Esophagus (tissue), 2 donors: ENCODE measurements at regions not wholly inside any gene's neighbourhood (a gene's known extent, or its start where the extent isn't known, plus 50 kb on each side); places are given as distances from the start of the nearest gene placed in this dataset.
"Not testable (repeated sequence)": the region's sequence is repeated elsewhere in the genome, so short reads cannot be mapped to it uniquely, and the experiment has no call there.

Experiments used
- H3K27ac ChIP-seq, 2 donors: one replicate each; pipeline ENCODE4 v1.5.1; 2013; ENCODE audit warnings: low read depth in 2 of 2, mild to moderate bottlenecking in 2 of 2, inconsistent platforms in 1 of 2, low read length in 1 of 2, moderate library complexity in 1 of 2
- H3K27me3 ChIP-seq, 2 donors: one replicate each; pipeline ENCODE4 v1.6.1; 2013; ENCODE audit warnings: low read length in 2 of 2, control low read depth in 1 of 2, mild to moderate bottlenecking in 1 of 2; ENCODE audit not compliant: insufficient read depth in 2 of 2, control insufficient read depth in 1 of 2
- H3K36me3 ChIP-seq, 2 donors: one replicate each; pipeline ENCODE4 v1.6.1; 2013; ENCODE audit warnings: low read length in 1 of 2; ENCODE audit not compliant: control insufficient read depth in 2 of 2, insufficient read depth in 2 of 2
- H3K4me1 ChIP-seq, 2 donors: one replicate each; pipeline ENCODE4 v1.6.1; 2013; ENCODE audit warnings: low read length in 1 of 2; ENCODE audit not compliant: control insufficient read depth in 2 of 2, insufficient read depth in 2 of 2
- H3K4me3 ChIP-seq, 2 donors: one replicate each; pipeline ENCODE4 v1.5.1; 2013; ENCODE audit warnings: low read length in 2 of 2, mild to moderate bottlenecking in 2 of 2, low read depth in 1 of 2, moderate library complexity in 1 of 2
- H3K9me3 ChIP-seq, 2 donors: one replicate each; pipeline ENCODE4 v1.6.1; 2013; ENCODE audit warnings: mild to moderate bottlenecking in 2 of 2, low read depth in 1 of 2, low read length in 1 of 2, moderate library complexity in 1 of 2; ENCODE audit not compliant: control insufficient read depth in 2 of 2, insufficient read depth in 1 of 2
- WGBS, 2 donors: extraction: QIAGEN DNeasy Blood & Tissue Kit; methylation state at CpG; one replicate each; pipeline ENCODE4 v1.1.7; 2013; 5-methylcytosine and 5-hydroxymethylcytosine counted together
- donor health status: healthy with polysubstance abuse.
- donor health status: Bipolar disorder and iron deficiency.

DNA sequence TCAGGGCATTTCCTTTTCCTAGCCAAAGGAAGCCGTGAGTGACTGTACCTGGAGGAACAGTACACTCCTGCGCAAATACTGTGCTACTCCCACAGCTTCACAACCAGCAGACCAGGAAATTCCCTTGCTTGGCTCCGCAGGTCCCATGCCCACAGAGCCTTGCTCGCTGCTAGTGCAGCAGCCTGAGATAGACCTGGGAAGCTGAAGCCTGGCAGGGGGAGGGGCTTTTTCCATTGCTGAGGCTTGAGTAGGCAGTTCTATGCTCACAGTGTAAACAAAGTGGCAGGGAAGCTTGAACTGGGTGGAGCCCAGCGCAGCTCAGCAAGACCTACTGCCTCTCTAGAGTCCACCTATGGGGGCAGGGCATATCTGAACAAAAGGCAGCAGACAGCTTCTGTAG, 291.2 kb downstream of the HGF start:
- Histone ChIP-seq H3K4me1 (peaks cover 0 to 2% of the 10 kb centered on the region in 2 donors), H3K4me3 (no peak overlapping the region), H3K27me3 (no peaks in the 10 kb centered on the region), H3K9me3 (no peaks in the 10 kb centered on the region), H3K27ac (no peak overlapping the region), H3K36me3 (no peaks in the 10 kb centered on the region)
- WGBS, 2 donors = 55 to 70% methylated on average over 5 of the region's 5 CpGs

DNA sequence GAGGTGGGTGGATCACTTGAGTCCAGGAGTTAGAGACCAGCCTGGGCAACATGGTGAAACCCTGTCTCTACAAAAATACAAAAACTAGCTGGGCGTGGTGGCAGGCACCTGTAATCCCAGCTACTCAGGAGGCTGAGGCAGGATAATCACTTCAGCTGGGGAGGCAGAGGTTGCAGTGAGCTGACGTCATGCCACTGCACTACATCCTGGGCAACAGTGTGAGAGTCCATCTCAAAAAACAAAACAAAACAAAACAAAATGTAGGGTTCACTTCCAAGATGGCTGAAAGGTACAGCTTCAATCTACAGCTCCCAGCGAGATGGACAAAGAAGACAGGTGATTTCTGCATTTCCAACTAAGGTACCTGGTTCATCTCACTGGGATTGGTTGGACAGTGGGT, 291.6 kb downstream of the HGF start:
- H3K4me3 ChIP-seq, H3K27me3 ChIP-seq, H3K36me3 ChIP-seq, H3K4me1 ChIP-seq, H3K9me3 ChIP-seq: not testable (repeated sequence)
- H3K27ac ChIP-seq = peak overlapping the region in 1 of 2 donors; percentile 9
- WGBS, 2 donors = 61 to 84% methylated on average over 3 of the region's 3 CpGs

DNA sequence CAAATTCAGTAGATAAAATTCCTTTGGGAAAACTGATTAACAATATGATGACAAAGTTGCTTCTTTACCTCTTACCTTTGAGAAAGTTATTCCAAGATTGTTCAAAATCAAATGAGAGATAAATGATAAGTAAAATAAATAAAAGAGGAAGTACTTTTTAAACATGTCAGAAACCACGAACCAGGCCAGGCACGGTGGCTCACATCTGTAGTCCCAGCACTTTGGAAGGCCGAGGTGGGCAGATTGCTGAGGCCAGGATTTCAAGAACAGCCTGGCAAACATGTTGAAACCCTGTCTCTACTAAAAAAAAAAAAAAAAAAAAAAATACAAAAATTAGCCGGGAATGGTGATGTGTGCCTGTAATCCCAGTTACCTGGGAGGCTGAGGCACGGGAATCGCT, 296.6 kb downstream of the HGF start:
- no peaks in the 10 kb centered on the region for H3K36me3 ChIP-seq
- WGBS, 2 donors = 79 to 84% methylated on average over 6 of the region's 6 CpGs

DNA sequence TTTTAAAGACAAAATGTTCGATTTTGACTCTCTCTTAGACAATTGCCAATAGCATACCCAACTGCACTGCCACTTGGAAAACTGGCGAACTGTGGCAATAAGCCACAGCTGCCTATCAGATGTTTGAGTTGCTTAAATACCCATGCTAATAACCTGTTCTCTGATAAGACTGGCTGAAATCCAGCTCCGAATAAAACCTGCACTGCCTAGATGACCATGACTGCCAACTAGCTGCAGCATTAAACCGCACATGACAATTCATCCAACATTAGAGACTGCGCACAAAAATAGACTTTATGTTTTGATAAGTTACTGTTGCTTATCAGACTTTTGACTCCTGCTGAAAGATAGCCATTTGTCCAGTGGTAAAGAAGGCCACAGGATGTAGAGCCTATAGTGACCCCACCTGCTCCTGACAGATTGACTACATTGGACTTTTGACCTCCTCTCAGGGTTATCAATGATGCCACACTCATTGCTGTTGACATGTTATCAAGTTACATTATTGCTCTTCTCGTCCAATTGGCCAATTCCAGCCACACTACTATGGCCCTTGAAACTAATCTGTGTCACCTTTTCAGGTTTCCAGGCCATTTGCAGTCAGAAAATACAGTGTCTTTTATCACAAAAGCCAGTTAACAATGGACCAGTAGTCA, 299.0 kb downstream of the HGF start:
- Histone ChIP-seq H3K4me1 (no peaks in the 10 kb centered on the region), H3K4me3 (no peak overlapping the region), H3K36me3 (no peaks in the 10 kb centered on the region), H3K27me3 (no peaks in the 10 kb centered on the region), H3K9me3 (no peaks in the 10 kb centered on the region), H3K27ac (no peak overlapping the region)
- 62 to 79% methylated on average over 6 of the region's 6 CpGs for WGBS, 2 donors

More for the DNA sequence above, 296.6 kb downstream of the HGF start:
- Histone ChIP-seq H3K27me3 (no peaks in the 10 kb centered on the region), H3K4me3 (no peak overlapping the region), H3K4me1 (no peaks in the 10 kb centered on the region), H3K9me3 (no peaks in the 10 kb centered on the region), H3K27ac (no peak overlapping the region)

- WGBS, 2 donors = 38% methylated on average over 9 of the region's 9 CpGs
Measured at GRCh38 chr7:81469869-81470723, 299.8 kb downstream of the HGF start.

DNA sequence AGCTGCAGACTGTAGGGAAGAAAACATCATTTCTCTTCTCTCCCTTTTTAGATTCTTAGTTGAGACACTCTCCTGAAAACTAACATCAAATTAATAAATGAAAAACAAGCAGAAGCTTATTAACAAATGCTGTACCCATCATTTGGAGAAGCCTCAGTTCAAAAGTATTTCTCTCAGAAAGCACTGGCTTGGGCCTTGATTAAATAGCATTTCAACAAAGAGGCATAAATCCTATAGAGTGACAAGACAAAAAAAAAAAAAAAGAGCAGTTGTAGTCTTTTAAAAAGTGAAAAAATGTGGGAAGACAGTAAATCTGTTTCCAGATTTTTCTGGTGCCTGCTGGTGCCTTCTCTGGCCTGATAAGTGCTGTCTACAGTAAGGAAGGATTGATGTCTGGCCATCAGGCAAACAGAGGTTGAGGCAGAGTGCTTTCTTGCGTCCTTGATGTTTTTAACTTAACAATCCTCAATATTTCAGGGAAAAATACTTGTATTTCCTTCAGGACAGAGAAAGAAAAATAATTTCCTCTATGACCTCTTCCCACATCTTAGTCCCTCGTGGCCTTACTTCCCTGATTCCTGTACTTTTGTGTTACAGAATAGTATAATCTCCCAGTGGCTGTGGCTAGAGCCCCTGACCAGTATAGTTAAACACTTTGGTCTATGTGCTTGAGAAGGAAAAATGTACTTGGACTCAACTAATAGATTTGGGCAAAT, 300.5 kb downstream of the HGF start:
- Histone ChIP-seq H3K9me3 (no peaks in the 10 kb centered on the region), H3K27ac (no peak overlapping the region), H3K27me3 (no peaks in the 10 kb centered on the region), H3K36me3 (no peaks in the 10 kb centered on the region), H3K4me1 (no peaks in the 10 kb centered on the region), H3K4me3 (no peak overlapping the region)
- WGBS, 2 donors = 53 to 57% methylated on average over 2 of the region's 2 CpGs

More at GRCh38 chr7:81469869-81470723, 299.8 kb downstream of the HGF start:
- H3K27ac ChIP-seq = no peak overlapping the region
- H3K4me1 ChIP-seq = no peaks in the 10 kb centered on the region
- no peak overlapping the region for H3K4me3 ChIP-seq
- H3K36me3 ChIP-seq = no peaks in the 10 kb centered on the region
- no peaks in the 10 kb centered on the region for H3K27me3 ChIP-seq
- H3K9me3 ChIP-seq = no peaks in the 10 kb centered on the region

DNA sequence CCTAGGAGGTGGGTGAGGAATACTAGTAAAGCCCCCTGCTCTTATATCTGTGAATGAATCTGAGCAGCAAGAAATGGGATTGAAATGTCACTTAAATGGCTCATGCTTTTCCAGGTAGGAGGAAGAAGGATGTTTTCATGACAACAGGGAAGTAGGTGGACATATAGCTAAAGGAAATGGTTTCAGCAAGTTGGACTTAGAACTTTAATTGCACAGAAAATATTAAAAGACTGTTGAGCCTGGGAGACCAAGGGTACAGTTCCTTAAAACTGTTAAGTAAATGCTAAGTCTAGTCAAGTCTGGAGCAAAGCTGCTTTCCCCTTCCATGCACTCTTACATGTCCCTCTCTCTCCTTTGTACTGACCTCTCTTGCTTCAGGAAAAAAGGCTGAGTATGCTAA, 301.3 kb downstream of the HGF start:
- Histone ChIP-seq H3K36me3 (no peaks in the 10 kb centered on the region), H3K9me3 (no peaks in the 10 kb centered on the region), H3K4me3 (no peak overlapping the region), H3K27ac (no peak overlapping the region), H3K27me3 (no peaks in the 10 kb centered on the region), H3K4me1 (no peaks in the 10 kb centered on the region)

DNA sequence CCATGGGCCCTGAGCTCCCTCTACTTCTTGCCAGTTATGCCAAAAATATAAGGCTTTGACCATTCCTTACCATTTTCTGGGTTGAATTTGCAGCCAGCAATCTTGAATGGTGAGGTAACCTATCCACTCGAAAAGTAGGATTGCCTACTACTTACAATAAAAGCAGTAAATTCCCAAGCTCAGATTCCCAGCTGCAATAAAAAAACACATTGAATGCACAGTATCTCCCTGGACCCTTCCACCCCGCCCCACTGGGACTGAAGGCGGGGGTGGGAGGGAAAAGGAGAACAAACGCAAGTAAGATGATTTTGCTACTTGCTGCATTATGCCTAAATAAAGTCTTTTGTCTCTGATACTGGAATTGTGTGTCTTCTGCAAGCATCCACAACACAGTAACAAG, 301.9 kb downstream of the HGF start:
- H3K4me1 ChIP-seq = no peaks in the 10 kb centered on the region
- H3K4me3 ChIP-seq = no peak overlapping the region
- H3K27me3 ChIP-seq = no peaks in the 10 kb centered on the region
- H3K36me3 ChIP-seq = no peaks in the 10 kb centered on the region
- WGBS, 2 donors = 88 to 94% methylated on average over 4 of the region's 4 CpGs
- H3K27ac ChIP-seq = no peak overlapping the region
- H3K9me3 ChIP-seq = no peaks in the 10 kb centered on the region

DNA sequence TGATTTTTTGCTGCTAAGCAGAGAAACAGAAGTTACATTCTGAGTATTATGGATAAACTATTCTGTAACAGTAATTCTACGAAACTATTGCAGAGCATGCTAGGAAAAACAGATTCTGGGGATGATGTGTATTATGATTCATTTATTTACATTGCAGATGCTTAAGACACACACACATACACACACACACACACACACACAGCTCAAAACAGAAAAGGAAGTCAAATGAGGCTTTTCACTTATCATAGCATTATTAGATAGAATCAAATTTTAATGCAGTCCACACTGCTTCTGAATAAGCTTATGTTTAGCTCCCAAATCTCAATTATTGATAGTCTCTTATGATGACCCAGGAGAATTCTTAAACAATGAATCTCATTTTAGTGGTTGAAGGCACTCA, 307.2 kb downstream of the HGF start:
- WGBS, 2 donors = 60 to 86% methylated on average over 1 of the region's 1 CpG
- Histone ChIP-seq H3K36me3 (no peaks in the 10 kb centered on the region), H3K27ac (no peak overlapping the region), H3K9me3 (no peaks in the 10 kb centered on the region), H3K4me3 (no peak overlapping the region), H3K4me1 (no peaks in the 10 kb centered on the region), H3K27me3 (no peaks in the 10 kb centered on the region)
